ENCODE measurements at regions not wholly inside any gene's neighbourhood (a gene's known extent, or its start where the extent isn't known, plus 50 kb on each side); places are given as distances from the start of the nearest gene placed in this dataset.
"Not testable (repeated sequence)": the region's sequence is repeated elsewhere in the genome, so short reads cannot be mapped to it uniquely, and the experiment has no call there.

- DNase-seq = not testable (repeated sequence)
Measured at GRCh38 chr21:35552483-35552882, 503.4 kb upstream of the RUNX1 start.

DNA sequence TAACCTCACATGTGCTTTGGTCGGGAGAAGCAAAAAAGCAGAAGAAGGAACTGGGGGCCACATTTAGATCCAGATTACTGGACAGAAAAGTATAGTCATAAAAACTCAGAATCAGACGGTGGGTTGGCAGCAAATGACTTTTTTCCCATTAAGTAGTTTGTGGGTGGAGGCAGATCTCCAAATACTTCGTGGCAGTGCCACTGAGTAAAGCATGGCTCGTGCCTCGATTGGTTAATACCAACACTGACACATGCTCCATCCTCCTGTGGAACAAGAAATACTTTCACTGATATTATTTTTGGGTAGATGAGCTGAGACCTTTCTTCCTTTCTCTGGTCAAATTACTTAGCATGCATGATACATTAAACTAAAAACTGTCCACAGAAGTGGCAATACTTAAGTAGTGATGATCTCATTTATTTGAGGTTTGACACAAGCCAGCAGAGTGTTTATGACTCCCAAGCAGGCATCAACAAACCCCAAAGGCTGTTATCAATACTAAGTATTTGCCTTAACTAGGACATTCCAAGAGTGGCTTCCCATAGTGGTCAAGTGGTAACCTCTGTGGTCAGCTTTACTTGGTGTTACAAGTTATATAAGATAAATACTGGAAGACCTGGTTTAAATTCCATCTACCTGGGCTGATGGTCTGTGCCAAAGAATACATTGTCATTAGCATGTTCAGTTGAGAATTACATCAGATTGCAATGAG is 500.0 kb upstream of the RUNX1 start:
- no peak for DNase-seq

GRCh38 chr21:35547946-35548774 is 499.1 kb upstream of the RUNX1 start:
- no peak for DNase-seq

DNA sequence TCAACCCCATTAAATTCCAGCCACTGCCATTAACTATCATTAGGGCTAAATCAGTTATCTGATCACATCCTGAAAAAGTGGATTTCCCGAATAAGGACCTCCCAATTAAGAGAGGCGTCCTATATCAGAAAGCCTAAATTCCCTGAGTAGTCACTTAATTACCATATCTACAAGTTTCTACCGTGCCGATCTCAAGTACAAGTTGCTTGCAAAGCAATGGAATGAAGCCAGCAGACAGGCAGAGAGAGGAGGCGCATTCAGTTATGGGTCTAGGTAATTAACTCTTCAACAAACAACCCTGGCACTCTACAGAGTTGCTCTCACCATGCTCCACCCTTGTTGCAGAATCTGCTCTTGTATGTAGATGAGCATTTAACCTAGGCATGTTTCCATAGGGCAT is 494.6 kb upstream of the RUNX1 start:
- DNase-seq = no peak

GRCh38 chr21:35540950-35541638 is 492.0 kb upstream of the RUNX1 start:
- DNase-seq = no peak

DNA sequence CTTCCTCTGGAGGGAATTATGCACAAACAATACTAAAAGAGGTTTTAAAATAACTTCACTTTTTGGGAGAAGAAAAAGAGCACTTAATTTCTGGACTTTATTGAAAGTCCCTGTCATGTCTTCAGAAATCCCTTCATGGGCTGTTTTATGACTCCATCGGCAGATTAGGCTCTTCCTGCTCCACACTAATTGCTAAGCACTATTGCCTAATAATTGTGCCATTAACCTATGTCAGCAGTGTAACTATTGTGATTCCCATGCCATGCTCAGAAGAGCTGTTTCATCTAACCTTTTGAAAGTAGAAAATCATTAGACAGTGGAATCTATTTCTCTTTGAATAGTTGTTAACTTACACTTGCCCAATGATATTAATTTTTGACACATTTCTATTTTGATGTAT is 489.3 kb upstream of the RUNX1 start:
- DNase-seq = no peak

GRCh38 chr21:35537604-35538003 is 488.5 kb upstream of the RUNX1 start:
- no peak for DNase-seq

DNA sequence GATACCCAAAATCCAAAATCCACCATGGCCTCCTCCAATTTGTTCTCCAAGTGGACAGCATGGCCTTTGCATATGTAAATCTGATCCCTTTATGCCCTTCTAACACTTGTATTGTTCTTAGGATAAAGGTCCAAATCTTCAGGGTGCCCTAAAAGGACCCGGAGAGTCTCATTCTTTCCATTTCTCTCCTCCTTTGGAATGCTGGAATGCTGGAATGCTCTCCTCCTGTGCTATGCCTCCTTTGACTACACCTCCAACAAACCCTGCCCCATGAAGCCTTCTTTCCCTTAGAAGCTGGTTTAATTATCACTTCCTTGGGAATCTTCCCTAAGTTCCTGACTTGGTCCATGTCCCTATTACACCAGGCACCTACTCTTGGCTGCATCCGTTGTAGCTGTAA is 484.8 kb upstream of the RUNX1 start:
- no peak for DNase-seq

GRCh38 chr21:35530766-35531165 is 481.7 kb upstream of the RUNX1 start:
- no peak for DNase-seq

- no peak for DNase-seq
Measured at GRCh38 chr21:35529171-35529863, 480.2 kb upstream of the RUNX1 start.

DNA sequence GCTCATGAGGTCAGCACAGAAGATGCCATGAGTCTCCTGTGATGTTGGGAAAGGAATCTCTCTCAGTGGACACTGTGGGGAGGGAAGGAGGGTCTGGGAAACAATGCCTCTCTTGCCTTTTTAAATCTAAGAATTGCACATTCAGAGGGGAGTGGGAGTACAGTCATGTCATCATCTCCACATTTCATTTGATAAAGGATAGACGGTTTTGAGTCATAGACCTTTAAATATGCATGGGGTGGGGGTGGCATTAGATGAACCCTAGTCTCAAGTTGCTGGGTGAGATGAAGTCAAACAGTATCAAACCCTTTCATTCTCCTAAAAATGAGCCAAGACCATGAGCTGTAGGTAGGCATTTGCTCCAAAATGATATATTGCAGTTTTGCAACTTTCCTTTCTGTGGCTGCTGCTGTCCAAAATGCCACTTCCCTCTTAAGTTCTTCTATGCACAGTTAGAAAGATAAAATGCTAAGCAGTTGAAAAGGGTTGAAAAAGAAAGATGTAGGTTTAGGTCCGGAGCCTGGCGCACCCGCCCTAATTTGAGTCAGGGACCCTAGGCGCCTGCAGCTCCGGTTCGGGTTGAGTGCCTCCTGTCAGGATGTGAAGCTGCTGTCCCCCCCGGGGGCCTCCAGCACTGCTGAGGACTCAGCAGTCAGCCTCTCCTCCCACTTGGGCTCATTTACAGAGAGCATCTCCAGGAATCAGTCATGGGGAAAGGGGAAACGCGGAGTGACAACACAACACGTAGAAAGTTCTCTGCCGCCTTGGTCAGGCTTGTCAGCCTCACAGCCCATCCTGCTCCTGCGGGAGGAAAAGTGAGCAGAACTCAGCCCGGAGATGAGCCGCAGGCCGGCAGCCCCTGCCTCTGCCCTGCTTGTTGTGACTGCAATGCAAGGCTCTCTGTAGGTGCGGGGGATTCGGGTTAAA is 479.3 kb upstream of the RUNX1 start:
- DNase-seq = peak; percentile 17

GRCh38 chr21:35527358-35527757 is 478.3 kb upstream of the RUNX1 start:
- no peak for DNase-seq

- DNase-seq = no peak
Measured at GRCh38 chr21:35525443-35525842, 476.3 kb upstream of the RUNX1 start.

DNA sequence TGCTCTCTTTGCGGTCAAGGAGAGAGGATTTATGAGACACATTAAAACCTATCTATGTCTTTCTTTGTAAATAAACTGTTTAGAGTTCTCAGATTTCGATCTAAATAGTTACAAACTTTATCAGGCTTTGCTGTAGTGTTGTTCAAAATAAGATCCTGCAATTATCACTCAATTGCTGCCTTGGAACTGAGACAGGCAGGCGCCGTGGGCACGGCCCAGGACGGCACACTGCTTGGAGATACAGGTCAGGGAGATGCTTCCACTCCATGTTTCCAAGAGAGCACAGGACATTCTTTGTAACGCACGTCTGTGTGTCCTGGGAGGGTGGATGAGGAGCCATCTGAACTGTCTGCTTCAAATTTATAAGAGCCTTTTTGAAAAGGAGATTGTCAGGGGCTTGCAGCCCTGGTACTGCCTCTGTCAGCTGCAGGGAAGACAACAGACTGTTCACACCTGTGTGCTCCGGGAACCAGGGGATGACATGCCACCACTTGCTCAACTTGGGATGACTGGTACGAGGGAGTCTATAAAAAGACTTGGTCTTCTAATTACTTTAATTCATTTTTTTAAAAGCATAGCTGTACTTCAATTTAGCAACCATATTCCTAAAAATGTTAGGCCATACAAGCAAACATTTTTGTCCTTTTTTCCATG is 472.9 kb upstream of the RUNX1 start:
- DNase-seq = no peak

- DNase-seq = no peak
Measured at GRCh38 chr21:35521293-35521692, 472.2 kb upstream of the RUNX1 start.

GRCh38 chr21:35520856-35521255 is 471.8 kb upstream of the RUNX1 start:
- DNase-seq = no peak

- DNase-seq = no peak
Measured at GRCh38 chr21:35520302-35520701, 471.2 kb upstream of the RUNX1 start.

DNA sequence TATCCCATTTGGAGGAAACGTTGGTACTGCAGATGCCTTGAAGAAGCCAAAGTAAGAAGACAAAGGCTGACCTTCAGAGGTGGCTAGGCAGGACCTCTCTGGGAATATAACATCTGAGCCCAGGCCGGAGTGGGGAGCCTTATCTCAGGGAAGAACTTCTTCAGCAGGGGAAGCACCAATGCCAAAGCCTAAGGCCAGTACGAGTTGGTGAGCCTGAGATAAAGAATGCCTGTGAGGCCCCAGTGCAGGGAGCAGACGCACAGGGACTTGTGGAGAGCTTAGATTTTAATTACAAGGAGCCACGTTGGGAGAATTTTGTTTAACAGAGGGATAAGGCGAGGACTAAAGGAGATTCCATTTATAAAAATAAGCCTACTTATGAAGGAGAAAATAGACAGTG is 468.8 kb upstream of the RUNX1 start:
- DNase-seq = no peak

DNA sequence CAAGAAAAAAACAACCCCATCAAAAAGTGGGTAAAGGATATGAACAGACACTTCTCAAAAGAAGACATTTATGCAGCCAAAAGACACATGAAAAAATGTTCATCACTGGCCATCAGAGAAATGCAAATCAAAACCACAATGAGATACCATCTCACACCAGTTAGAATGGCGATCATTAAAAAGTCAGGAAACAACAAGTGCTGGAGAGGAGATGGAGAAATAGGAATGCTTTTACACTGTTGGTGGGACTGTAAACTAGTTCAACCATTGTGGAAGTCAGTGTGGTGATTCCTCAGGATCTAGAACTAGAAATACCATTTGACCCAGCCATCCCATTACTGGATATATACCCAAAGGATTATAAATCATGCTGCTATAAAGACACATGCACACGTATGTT is 467.2 kb upstream of the RUNX1 start:
- DNase-seq = not testable (repeated sequence)

DNA sequence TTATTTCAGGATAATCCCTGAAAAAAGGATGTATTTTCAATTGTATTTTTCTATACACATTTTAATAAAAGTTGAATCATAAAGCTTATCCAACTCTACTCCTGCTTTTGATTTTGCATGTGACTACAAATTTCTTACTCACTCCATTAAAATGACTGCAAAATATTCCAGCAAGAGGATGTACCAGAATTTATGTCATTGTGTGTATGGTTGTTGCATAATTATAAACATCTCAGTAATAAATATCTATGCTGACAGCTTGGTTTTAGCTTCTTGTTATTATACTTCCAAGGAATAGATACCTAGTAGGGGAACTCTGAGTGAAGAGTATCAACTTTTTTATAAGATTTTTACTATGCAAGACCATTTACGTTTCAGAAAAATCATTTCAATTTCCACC is 463.2 kb upstream of the RUNX1 start:
- no peak for DNase-seq

DNA sequence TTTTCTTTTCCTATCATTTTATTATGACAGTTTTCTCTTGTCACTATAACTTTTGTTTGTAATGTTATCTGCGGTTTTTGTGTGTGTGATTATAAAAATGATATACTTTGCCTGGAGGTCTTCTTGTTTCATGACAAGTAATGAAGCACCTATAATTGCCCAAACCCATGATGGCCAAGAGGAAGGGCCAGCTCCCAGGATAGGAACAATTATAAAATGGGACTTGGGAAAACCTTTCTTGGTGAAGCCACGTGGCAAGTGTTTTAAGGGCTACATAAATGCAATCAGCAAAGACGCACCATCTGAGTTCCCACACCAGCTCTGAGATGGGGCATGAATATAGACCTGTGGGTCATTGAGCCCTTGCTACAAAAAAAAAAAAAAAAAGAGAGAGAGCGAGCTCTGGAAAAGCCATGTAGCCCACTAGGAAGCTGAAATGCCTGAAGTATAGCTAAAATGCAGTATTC is 462.6 kb upstream of the RUNX1 start:
- no peak for DNase-seq
